CD14-positive monocyte (primary cell): ENCODE measurements at regions not wholly inside any gene's neighbourhood (a gene's known extent, or its start where the extent isn't known, plus 50 kb on each side); places are given as distances from the start of the nearest gene placed in this dataset.

Experiments used
- DNase-seq, 3 donors: peaks; one replicate each; pipeline ENCODE4 v3.0.0-alpha.2; 2011 to 2022
- H2AFZ ChIP-seq: 2 replicates; pipeline ENCODE4 v1.6.0; 2012; ENCODE audit warnings: mild to moderate bottlenecking, low read depth, low read length, inconsistent platforms; ENCODE audit not compliant: insufficient read depth, poor library complexity, severe bottlenecking
- H3K27ac ChIP-seq, 2 donors: 1 replicate in 1 of 2; 2 replicates in 1 of 2; pipeline ENCODE4 v1.5.1; 2012 to 2013; ENCODE audit warnings: low read length in 2 of 2, control low read depth in 1 of 2, inconsistent platforms in 1 of 2, low read depth in 1 of 2, mild to moderate bottlenecking in 1 of 2
- H3K27me3 ChIP-seq, 2 donors: one replicate each; pipeline versions ENCODE4 v1.6.0 to v1.6.1; 2011 to 2013; ENCODE audit warnings: low read length in 2 of 2; ENCODE audit not compliant: control insufficient read depth in 2 of 2, insufficient read depth in 2 of 2
- H3K36me3 ChIP-seq, 2 donors: replicated peaks in 1 of 2; 1 replicate in 1 of 2; 2 replicates in 1 of 2; pipeline versions ENCODE4 v1.5.1 to v1.6.1; 2012 to 2013; ENCODE audit warnings: low read length in 2 of 2, control low read depth in 1 of 2, inconsistent platforms in 1 of 2, mild to moderate bottlenecking in 1 of 2; ENCODE audit not compliant: insufficient read depth in 2 of 2, control insufficient read depth in 1 of 2
- H3K4me1 ChIP-seq, 2 donors: 1 replicate in 1 of 2; 2 replicates in 1 of 2; pipeline versions ENCODE4 v1.5.1 to v1.6.1; 2012 to 2013; ENCODE audit warnings: low read length in 2 of 2, control low read depth in 1 of 2, inconsistent platforms in 1 of 2, mild to moderate bottlenecking in 1 of 2, moderate library complexity in 1 of 2; ENCODE audit not compliant: insufficient read depth in 2 of 2, control insufficient read depth in 1 of 2
- H3K4me2 ChIP-seq: replicated peaks from 2 replicates; pipeline ENCODE3; 2012; ENCODE audit warnings: low read length, moderate library complexity, mild to moderate bottlenecking; ENCODE audit not compliant: poor library complexity, severe bottlenecking; ENCODE audit errors: extremely low read depth
- H3K4me3 ChIP-seq, 3 experiments: fragments of 200-600 bp in 1 of 3; sonication (generic) in 1 of 3; replicated peaks in 1 of 3; 1 replicate in 2 of 3; 2 replicates in 1 of 3; pipeline ENCODE4 v1.5.1; 2011 to 2013; ENCODE audit warnings: low read length in 3 of 3, mild to moderate bottlenecking in 3 of 3, control low read depth in 2 of 3, low read depth in 2 of 3, inconsistent platforms in 1 of 3, moderate library complexity in 1 of 3
- H3K79me2 ChIP-seq: 2 replicates; pipeline ENCODE4 v1.6.0; 2012; ENCODE audit warnings: mild to moderate bottlenecking, control low read depth, inconsistent platforms, low read length, moderate library complexity; ENCODE audit not compliant: insufficient read depth
- H3K9ac ChIP-seq: 2 replicates; pipeline ENCODE4 v1.6.0; 2017; ENCODE audit warnings: low read length, mild to moderate bottlenecking; ENCODE audit not compliant: insufficient read depth, poor library complexity, severe bottlenecking
- H3K9me3 ChIP-seq, 2 donors: replicated peaks in 1 of 2; 1 replicate in 1 of 2; 2 replicates in 1 of 2; pipeline versions ENCODE4 v1.5.1 to v1.6.1; 2012 to 2013; ENCODE audit warnings: low read length in 2 of 2, control low read depth in 1 of 2; ENCODE audit not compliant: control insufficient read depth in 1 of 2, insufficient read depth in 1 of 2
- H4K20me1 ChIP-seq: 2 replicates; pipeline ENCODE4 v1.6.0; 2012; ENCODE audit warnings: mild to moderate bottlenecking, low read length, control low read depth, moderate library complexity; ENCODE audit not compliant: insufficient read depth
- H3K27ac Mint-ChIP-seq, 7 donors: one replicate each; pipeline ENCODE4 v1.8.0; 2020; ENCODE audit warnings: mild to moderate bottlenecking in 7 of 7, mixed read lengths in 7 of 7, moderate library complexity in 6 of 7, inconsistent platforms in 2 of 7
- H3K27me3 Mint-ChIP-seq, 3 donors: one replicate each; pipeline ENCODE4 v1.8.0; 2021 to 2022; ENCODE audit warnings: low read depth in 3 of 3, mild to moderate bottlenecking in 3 of 3, mixed read lengths in 3 of 3, moderate library complexity in 3 of 3, inconsistent platforms in 1 of 3
- H3K36me3 Mint-ChIP-seq, 2 donors: one replicate each; pipeline ENCODE4 v1.8.0; 2020; ENCODE audit warnings: mixed read lengths in 2 of 2, inconsistent platforms in 1 of 2, mild to moderate bottlenecking in 1 of 2
- H3K4me1 Mint-ChIP-seq: one replicate; pipeline ENCODE4 v1.8.0; 2020; ENCODE audit warnings: mild to moderate bottlenecking, mixed read lengths
- H3K4me3 Mint-ChIP-seq, 2 donors: one replicate each; pipeline ENCODE4 v1.8.0; 2020; ENCODE audit warnings: mild to moderate bottlenecking in 2 of 2, mixed read lengths in 2 of 2, moderate library complexity in 1 of 2
- H3K9me3 Mint-ChIP-seq, 7 donors: one replicate each; pipeline ENCODE4 v1.8.0; 2020 to 2022; ENCODE audit warnings: mixed read lengths in 7 of 7, mild to moderate bottlenecking in 6 of 7, moderate library complexity in 6 of 7, inconsistent platforms in 2 of 7
- WGBS: methylation state at CpG from one replicate; pipeline ENCODE4 v1.1.5; 2013; ENCODE audit warnings: missing lambda C conversion rate; ENCODE audit not compliant: insufficient coverage; 5-methylcytosine and 5-hydroxymethylcytosine counted together
- intact Hi-C, 2 donors: fragments of 100-400 bp; cut with micrococcal nuclease; formaldehyde crosslinking; loops; one replicate each; pipeline versions ENCODE4 v1.15.0 to v1.15.1; 2023
- TF ChIP-seq, protein P1 (sequence below): fragments of 200-600 bp; IDR thresholded peaks from one replicate; pipeline ENCODE4 v1.8.0; 2022; ENCODE audit warnings: antibody characterized with exemption, mild to moderate bottlenecking

DNA sequence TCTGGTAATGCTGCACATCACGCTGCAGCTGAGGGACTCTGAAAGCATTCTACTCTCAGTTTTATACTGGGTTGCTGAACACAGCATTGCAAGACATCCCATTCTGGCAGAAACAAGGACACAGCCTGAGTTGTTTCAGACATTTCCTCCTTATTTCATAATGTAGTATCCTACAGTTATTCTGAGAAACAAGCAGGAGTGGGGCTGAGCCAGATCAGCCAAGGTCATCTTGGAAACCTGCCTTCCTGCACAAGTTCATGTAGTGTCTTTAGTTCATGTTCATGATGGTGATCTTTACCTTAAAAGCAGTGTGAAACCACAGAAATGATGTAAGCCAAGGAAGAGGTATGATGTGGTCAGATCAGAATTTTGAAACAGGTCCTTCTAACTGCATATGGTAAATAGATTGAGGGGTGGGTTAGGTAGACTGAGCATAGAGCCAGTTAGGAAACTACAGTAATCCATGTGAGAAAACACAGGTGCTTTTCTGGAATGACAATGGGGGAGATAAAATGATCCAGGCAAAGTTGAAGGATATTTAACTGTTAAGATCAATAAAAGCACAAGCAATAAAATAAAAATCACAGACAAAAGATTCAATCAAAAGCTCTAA lies 1686.8 kb downstream of the LRRC4C start:
- Histone ChIP-seq H3K9me3 (no peaks in the 10 kb centered on the region), H3K27me3 (no peaks in the 10 kb centered on the region), H3K4me3 (no peak overlapping the region), H3K36me3 (no peaks in the 10 kb centered on the region), H4K20me1 (no peaks in the 10 kb centered on the region), H3K9ac (no peak overlapping the region), H3K27ac (no peak overlapping the region), H3K4me2 (no peak overlapping the region), H2AFZ (no peak overlapping the region), H3K4me1 (no peaks in the 10 kb centered on the region), H3K79me2 (no peaks in the 10 kb centered on the region)
- Mint-ChIP-seq H3K9me3 (peaks cover 0 to 6% (median 2%) of the 10 kb centered on the region in 7 donors), H3K36me3 (no peaks in the 10 kb centered on the region), H3K4me1 (peaks cover 3% of the 10 kb centered on the region), H3K27ac (no peak overlapping the region), H3K27me3 (no peaks in the 10 kb centered on the region), H3K4me3 (no peak overlapping the region)
- no peak for DNase-seq
- intact Hi-C loops: no loop called here
- WGBS: 29% methylated on average over 1 of the region's 1 CpG
- TF ChIP-seq, protein P1, sequence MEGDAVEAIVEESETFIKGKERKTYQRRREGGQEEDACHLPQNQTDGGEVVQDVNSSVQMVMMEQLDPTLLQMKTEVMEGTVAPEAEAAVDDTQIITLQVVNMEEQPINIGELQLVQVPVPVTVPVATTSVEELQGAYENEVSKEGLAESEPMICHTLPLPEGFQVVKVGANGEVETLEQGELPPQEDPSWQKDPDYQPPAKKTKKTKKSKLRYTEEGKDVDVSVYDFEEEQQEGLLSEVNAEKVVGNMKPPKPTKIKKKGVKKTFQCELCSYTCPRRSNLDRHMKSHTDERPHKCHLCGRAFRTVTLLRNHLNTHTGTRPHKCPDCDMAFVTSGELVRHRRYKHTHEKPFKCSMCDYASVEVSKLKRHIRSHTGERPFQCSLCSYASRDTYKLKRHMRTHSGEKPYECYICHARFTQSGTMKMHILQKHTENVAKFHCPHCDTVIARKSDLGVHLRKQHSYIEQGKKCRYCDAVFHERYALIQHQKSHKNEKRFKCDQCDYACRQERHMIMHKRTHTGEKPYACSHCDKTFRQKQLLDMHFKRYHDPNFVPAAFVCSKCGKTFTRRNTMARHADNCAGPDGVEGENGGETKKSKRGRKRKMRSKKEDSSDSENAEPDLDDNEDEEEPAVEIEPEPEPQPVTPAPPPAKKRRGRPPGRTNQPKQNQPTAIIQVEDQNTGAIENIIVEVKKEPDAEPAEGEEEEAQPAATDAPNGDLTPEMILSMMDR: no peak

- Mint-ChIP-seq H3K36me3 (no peaks in the 10 kb centered on the region), H3K27me3 (no peaks in the 10 kb centered on the region), H3K27ac (no peak overlapping the region), H3K4me1 (peaks cover 3% of the 10 kb centered on the region), H3K9me3 (peaks cover 0 to 4% (median 0%) of the 10 kb centered on the region in 7 donors), H3K4me3 (no peak overlapping the region)
- Histone ChIP-seq H2AFZ (no peak overlapping the region), H3K9ac (no peak overlapping the region), H3K9me3 (no peaks in the 10 kb centered on the region), H4K20me1 (no peaks in the 10 kb centered on the region), H3K27me3 (no peaks in the 10 kb centered on the region), H3K36me3 (no peaks in the 10 kb centered on the region), H3K79me2 (no peaks in the 10 kb centered on the region), H3K27ac (no peak overlapping the region), H3K4me3 (no peak overlapping the region), H3K4me2 (no peak overlapping the region), H3K4me1 (no peaks in the 10 kb centered on the region)
- intact Hi-C loops: no loop called here
- DNase-seq: no peak
- no CpG with 5 or more reads among the region's 1 CpG for WGBS
- TF ChIP-seq, protein P1: no peak
These were observed 1691.2 kb downstream of the LRRC4C start for GRCh38 chr11:39768214-39768613.
